SU-DHL-6 (cell line): ENCODE measurements at regions not wholly inside any gene's neighbourhood (a gene's known extent, or its start where the extent isn't known, plus 50 kb on each side); places are given as distances from the start of the nearest gene placed in this dataset.

Experiments used
- CTCF ChIP-seq: fragments of 200-600 bp; sonication (generic); IDR thresholded peaks from one replicate; pipeline ENCODE4 v1.5.1; 2017; ENCODE audit warnings: antibody characterized with exemption, mild to moderate bottlenecking, low read length, moderate library complexity; ENCODE audit not compliant: insufficient read depth, poor library complexity, severe bottlenecking
- EZH2phosphoT487 ChIP-seq: fragments of 200-600 bp; sonication (generic), shearing (Covaris generic); conservative IDR thresholded peaks from 2 replicates; pipeline ENCODE4 v1.6.1; 2018; ENCODE audit warnings: mild to moderate bottlenecking, antibody characterized with exemption, low read length, moderate library complexity, mixed read lengths

GRCh38 chr3:26084629-26085028 lies 294.7 kb downstream of the OXSM start:
- TF ChIP-seq CTCF = no peak
- TF ChIP-seq EZH2phosphoT487 = no peak
